Smooth muscle cell of the brain vasculature (primary cell): ENCODE measurements at regions not wholly inside any gene's neighbourhood (a gene's known extent, or its start where the extent isn't known, plus 50 kb on each side); places are given as distances from the start of the nearest gene placed in this dataset.
"Not testable (repeated sequence)": the region's sequence is repeated elsewhere in the genome, so short reads cannot be mapped to it uniquely, and the experiment has no call there.

ENCODE experiments used
- DNase-seq: peaks from one replicate; pipeline ENCODE4 v3.0.0-alpha.2; 2012; ENCODE audit warnings: low read depth, low spot score

- DNase-seq: no peak
Observed at GRCh38 chr7:146057958-146058357, 58.6 kb upstream of the CNTNAP2 start.

DNA sequence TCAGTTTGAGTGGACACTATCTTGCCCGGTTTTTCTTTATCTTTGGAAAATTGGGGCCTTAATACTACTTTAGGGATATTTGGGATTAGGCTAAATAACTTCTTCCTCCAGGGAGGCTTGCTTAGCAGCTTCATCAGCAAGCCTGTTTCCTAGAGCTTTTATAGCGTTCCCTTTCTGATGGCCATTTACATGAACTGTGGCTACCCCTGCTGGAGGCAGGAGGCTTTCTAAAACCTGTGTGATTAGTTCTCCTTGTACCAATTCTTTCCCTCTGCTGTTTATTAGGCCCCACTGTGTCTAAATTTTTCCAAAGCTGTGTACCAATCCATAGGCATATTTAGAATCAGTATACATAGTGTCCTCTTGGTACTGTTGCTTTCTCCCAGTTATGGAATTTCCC lies 61.7 kb upstream of the CNTNAP2 start:
- no peak for DNase-seq

DNA sequence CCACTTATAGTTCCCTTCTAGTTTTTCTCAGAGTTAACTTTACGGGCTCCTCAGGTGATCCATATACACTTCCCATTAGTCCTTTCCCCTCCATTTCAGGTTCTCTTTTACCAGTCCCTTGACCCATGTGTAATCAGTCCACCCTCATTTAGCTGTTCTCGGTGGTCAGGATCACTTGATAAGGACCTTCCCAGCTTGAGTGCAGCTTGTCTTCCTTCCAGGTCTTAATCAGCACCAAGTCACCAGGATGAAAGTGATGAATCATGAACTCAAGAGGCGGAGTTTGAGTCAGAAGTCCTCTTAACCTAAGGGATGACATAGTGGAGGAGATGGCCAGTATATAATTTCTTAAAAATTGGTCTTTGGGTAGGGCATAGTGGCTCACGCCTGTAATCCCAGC lies 63.1 kb upstream of the CNTNAP2 start:
- DNase-seq: no peak

GRCh38 chr7:146043310-146043709 lies 73.3 kb upstream of the CNTNAP2 start:
- DNase-seq: not testable (repeated sequence)

DNA sequence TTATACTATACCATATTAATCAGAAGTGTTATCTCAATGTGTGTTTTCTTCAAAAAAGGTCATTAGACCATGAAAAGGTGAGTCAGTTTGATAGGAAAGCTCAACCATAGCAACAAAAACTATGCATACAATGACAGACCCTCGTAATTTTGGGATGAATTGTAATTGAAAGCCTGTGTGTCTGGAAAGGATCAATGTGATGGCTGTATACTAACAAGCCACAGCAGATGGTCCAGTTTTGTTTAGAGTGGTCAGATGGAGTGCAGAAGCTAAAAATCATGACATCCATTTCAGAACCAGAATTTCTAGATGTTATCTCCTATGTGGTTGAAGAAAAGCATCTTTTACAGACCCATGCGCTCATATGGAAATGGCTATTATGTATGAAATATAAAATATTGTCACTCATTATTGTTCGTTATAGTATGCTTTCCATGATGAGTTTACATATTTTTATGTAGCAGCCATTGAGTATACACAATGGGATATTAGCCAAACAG lies 88.3 kb upstream of the CNTNAP2 start:
- no peak for DNase-seq

- no peak for DNase-seq
Observed at GRCh38 chr7:146027243-146027642, 89.4 kb upstream of the CNTNAP2 start.

DNA sequence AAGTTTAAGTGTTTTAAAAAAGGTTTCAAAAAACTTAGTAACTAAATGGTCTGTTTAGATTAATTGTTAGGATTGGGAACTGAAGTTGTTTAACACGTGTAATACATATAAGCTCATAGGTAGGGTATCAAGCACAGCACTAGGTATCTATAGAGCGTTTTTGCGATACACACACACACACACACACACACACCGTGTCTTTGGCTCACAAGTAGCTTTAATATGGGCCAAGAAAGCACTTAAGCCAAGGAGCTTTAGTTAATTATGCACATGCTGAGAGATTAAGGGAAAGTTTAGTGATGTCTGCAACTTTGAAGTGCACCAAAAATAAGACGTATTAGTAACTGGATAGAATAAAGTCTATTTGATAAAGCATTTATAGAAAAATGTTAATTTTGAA lies 93.8 kb upstream of the CNTNAP2 start:
- no peak for DNase-seq

DNA sequence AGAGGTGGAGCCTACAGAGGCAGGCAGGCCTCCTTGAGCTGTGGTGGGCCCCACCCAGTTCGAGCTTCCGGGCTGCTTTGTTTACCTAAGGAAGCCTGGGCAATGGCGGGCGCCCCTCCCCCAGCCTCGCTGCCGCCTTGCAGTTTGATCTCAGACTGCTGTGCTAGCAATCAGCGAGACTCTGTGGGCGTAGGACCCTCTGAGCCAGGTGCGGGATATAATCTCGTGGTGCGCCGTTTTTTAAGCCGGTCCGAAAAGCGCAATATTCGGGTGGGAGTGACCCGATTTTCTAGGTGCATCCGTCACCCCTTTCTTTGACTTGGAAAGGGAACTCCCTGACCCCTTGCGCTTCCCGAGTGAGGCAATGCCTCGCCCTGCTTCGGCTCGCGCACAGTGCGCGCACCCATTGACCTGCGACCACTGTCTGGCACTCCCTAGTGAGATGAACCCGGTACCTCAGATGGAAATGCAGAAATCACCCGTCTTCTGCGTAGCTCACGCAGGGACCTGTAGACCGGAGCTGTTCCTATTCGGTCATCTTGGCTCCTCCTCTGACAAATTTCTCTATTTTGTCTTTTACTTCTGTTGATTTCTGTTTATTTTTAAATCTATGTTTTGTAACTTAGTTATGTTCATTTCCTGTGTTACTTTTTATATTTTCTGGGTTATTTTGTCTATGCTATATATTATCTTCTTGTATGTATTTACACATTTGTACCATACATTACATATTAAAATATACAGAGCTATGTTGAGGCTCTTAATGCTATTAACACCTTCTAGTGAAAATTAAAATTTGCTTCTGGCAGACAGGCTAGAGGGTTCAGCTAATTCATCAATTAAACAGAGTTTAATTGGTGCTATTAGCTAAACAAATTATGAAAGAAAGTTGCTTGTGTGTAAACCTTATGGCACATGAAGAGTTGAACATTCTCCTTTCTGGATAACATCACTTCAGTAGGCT lies 97.3 kb upstream of the CNTNAP2 start:
- DNase-seq: not testable (repeated sequence)

GRCh38 chr7:146017366-146017765 lies 99.2 kb upstream of the CNTNAP2 start:
- not testable (repeated sequence) for DNase-seq

GRCh38 chr7:146014154-146014553 lies 102.4 kb upstream of the CNTNAP2 start:
- DNase-seq: not testable (repeated sequence)

DNA sequence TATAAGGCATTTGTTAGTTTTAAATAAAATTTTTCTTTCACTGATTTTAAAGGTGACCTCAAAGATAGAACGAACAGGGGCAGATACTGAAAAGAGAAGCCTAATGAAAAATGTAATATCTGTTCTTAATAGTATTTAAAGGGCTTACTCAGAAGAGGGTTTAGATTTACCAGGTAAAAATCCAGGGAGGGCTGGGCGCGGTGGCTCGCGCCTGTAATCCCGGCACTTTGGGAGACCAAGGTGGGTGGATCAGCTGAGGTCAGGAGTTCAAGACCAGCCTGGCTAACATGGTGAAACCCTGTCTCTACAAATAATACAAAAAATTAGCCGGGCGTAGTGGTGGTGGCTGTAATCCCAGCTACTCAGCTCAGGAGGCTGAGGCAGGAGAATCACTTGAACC lies 108.3 kb upstream of the CNTNAP2 start:
- no peak for DNase-seq

DNA sequence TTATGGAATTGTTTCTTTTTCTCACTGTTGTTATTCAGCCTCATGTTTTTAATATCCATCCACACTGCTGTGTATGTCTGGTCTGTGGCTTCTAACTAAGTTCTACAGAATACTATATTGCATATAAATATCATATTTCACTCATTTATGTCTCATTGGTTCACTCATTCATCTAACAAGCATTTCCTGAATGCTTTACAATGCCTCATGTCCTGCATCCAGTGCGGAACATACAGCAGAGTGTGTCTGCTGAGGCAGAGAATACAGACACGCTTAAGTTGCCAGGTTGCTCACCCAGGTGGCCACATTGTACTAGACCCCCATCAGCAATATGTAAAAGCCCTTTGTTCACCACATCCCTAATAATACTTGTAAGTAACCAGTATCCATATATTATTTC lies 111.8 kb upstream of the CNTNAP2 start:
- DNase-seq: no peak

DNA sequence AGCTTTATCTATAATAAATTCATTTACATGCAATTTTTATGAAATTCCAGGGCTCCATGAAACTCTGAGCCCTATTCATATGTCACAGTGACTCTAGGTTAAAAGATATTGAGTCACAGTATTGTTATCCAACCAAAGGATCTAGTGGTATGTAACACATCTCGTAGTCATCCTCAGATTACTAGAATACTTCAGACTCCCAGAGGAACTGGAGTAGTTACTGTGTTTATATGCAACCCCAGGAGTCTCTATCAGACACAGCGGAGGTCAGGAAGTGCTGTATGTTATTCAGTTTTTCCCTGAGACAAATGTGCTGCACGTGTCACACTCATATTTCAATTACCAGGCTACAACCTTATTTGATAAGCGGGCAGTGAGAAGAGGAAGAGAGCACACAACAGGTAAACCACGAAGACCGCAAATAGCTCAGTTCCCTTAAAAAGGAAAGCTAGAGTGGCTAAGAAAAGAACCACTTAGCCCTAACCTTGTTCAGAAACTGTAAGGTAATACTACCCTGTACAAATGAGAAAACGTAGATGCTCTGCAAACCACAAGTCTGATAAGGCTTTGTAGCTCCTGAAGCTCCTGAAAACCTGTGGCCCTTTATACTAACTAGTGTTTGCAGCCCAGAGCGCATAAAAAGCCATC lies 114.0 kb upstream of the CNTNAP2 start:
- no peak for DNase-seq

DNA sequence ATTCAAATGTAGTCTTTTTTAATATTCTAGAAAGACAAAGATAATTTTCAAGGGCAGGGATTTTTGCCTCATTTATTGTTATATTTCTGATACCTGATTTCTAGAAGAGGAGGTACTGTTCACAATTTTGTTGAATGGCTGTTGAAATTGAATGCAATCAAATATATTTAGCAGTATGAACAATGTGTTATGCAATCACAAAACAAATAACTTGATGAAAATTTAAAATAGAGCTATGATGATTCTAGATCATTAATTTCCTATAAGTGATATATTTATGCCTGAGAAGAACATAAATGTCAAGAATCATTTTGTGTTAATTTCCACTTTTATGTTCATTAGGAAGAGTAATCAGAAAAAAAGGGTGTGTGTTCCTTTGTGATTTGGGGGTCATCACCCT lies 114.6 kb upstream of the CNTNAP2 start:
- no peak for DNase-seq

GRCh38 chr7:146000882-146001281 lies 115.7 kb upstream of the CNTNAP2 start:
- no peak for DNase-seq

- no peak for DNase-seq
Observed at GRCh38 chr7:145989469-145989868, 127.1 kb upstream of the CNTNAP2 start.

DNA sequence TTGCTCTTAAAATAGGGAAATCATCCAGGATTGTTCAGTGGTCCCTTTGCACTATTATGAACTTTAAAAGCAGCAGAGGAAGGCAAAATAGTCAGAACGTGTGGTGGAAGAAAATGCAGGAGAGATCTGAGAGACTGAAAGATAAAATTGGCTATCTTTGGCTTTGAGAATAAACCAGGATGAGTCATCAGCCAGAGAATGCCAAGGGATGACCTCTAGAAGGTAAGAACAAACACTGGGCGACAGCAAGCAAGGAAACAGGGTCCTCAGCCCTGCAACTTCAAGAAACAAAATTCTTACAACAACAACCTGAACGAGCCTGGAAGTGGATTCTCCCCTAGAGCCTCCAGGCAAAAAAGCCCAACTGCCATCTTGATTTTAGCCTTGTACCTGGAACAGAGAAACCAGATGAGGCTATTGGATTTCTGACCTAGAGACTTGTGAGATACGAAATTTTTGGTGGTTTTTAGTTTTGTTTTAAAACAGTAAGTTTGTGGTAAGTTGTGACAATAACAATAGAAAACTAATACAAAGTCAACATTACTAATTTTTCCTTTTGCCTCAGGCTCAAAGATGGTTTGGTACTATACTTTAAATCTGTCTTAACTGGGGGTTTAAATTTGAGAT lies 130.2 kb upstream of the CNTNAP2 start:
- DNase-seq: no peak

DNA sequence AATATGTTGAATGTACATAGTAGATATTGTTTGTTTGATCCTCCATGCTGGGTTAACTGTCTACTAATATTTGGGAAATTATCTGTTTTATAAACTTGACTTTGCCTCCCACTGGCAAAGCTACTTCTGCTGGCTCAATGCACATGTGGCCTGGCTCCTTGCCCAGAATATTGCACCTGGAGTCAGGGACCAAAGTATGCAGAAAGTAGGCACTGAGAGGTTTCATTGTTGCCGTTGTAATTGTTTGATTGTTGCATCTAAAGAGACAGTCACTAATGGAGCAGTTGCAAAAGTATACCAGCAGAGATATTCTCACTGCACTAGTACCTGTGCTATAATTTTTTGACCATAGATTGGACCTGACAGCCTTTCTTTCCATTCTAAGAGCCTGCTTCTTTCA lies 137.8 kb upstream of the CNTNAP2 start:
- DNase-seq: no peak

DNA sequence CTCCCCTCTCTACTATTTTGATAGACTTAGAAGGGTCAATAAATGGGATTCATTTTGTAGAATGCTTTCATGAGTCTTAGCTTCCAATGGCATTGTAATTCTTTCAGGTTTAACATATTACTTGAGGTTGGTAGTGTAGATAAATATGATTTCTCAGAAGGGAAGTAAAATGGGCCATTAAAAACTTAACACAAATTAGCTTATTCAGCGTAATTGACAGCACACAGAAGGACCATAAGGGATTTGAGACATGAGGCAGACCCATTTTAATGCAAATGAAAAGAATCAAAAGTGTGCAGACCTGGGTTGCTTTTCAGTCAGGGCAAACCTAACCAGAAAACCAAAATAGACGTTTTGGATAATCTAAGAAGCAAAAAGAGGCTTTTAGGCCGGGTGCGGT lies 156.6 kb upstream of the CNTNAP2 start:
- DNase-seq: no peak

GRCh38 chr7:145957160-145957890 lies 159.3 kb upstream of the CNTNAP2 start:
- DNase-seq: peak; percentile 12

- no peak for DNase-seq
Observed at GRCh38 chr7:145951566-145951965, 165.0 kb upstream of the CNTNAP2 start.

- DNase-seq: no peak
Observed at GRCh38 chr7:145928937-145929336, 187.7 kb upstream of the CNTNAP2 start.
